A204.1 (cell line): ENCODE measurements at regions not wholly inside any gene's neighbourhood (a gene's known extent, or its start where the extent isn't known, plus 50 kb on each side); places are given as distances from the start of the nearest gene placed in this dataset.

Experiments used
- FAIRE-seq: peaks from 2 replicates; lab custom pipeline; 2012; peaks lifted over from hg19 to GRCh38; lab: Jason Lieb, UNC

GRCh38 chr9:515665-516064 is 301.0 kb downstream of the DOCK8 start:
- FAIRE-seq, result no peak

DNA sequence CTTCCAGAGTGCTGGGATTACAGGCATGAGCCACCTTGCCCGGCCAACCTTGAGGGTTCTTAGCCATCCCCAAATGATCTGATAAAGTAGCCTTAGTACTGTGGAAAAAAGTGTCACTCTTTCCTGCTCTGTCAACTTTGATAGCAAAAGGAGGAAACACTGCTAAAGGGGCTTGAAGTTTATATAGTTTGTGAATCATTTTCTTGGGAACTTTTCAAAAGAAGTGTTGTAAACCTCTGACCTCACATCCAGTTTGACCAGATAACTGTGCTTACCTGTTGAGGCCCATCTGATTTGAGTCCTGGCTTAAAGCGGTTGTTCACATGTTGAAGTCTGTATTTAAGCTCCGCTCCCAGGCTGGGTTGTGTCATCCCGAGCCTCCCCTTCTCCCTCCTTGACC is 303.3 kb downstream of the DOCK8 start:
- no peak for FAIRE-seq

- FAIRE-seq, result no peak
Measured at GRCh38 chr9:518540-518939, 303.9 kb downstream of the DOCK8 start.

DNA sequence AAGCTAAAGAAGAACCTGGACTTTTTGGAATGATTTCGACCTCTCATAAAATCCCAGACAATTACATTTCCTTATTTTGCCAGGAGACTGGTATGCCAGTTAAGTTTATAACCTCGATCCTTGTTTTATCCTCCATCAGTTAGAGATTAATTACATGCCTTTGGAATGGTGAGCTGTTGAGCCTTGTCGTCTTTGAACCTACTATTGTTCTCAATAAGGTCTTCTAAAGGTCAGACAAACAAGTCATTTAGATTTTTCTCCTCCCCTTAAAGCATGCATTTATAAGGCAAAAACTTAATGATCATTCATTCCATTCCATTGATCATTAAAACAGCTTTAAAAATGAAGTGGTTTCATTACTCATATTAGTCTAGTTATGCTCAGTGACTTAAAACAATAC is 304.9 kb downstream of the DOCK8 start:
- no peak for FAIRE-seq

- no peak for FAIRE-seq
Measured at GRCh38 chr9:520302-520701, 305.6 kb downstream of the DOCK8 start.

- no peak for FAIRE-seq
Measured at GRCh38 chr9:522190-522589, 307.5 kb downstream of the DOCK8 start.

DNA sequence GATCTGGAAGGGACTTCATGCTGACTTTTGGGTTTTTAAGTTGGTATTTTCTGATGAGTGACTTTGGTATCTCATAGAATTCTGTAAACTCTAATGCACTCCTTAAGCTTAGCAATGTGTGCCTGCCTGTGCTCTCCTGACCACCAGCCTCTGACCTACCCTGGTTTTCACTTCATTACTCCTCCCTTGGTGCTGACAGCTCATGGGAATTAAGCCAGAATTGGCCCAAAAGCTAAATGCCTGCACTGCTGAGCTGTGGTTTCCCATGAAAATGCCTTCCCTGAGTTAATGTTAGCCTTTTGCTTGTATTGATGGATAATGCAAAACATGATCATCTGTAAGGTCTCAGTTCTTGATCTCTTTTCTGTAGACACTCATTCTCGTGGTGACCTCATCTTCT is 308.0 kb downstream of the DOCK8 start:
- no peak for FAIRE-seq

- FAIRE-seq, result no peak
Measured at GRCh38 chr9:523444-523843, 308.8 kb downstream of the DOCK8 start.

DNA sequence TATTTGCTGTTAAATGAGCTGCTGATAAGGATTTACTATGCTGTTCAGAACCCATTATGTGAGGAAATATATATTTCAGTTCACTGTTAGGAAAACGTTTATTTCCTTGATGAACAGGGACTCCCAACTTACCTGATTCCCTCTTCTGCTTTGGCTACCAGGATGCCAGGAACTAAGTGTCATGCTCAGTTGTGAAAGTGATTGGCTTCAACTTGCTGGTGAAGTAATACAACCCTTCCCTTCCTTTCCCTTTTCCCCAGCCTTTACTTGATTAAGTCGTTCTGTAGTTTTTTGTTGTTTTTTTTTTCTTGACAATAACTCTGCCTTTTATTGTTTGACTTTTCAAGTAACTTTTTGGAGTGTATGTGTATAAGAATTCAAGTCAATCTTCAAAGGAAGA is 309.3 kb downstream of the DOCK8 start:
- FAIRE-seq, result no peak

- no peak for FAIRE-seq
Measured at GRCh38 chr9:526904-527591, 312.4 kb downstream of the DOCK8 start.

DNA sequence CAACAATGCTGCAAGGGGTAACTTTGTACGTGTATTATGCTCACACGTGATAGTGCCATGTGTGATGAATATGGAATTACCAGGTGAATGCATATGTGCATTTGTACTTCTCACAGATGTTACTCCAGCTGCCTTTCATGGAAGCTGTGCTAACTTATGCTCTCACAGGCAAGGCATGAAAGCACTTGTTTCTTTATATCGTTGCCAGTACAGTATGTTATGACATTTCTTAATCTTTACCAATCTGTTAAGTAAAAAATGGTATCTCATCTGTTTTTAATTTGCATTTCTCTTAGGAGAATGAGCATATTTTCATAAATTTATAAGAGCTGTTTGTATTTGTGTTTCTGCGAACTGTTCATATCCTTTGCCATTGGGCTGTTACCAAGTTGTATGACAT is 311.8 kb upstream of the DMRT1 start:
- FAIRE-seq, result no peak

DNA sequence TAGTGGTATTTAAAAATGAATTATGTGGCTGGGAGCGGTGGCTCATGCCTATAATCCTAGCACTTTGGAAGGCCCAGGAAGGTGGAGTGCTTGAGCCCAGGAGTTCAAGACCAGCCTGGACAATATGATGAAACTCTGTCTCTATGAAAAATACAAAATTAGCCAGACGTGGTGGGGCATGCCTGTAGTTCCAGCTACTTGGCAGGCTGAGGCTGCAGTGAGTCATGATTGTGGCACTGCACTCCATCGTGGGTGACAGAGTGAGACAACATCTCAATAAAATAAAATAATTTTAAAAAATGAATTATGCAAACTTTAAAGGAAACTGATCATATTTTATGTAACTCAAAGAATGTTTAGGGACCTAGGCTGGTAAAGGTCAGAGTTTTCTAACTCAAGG is 310.8 kb upstream of the DMRT1 start:
- FAIRE-seq, result no peak

DNA sequence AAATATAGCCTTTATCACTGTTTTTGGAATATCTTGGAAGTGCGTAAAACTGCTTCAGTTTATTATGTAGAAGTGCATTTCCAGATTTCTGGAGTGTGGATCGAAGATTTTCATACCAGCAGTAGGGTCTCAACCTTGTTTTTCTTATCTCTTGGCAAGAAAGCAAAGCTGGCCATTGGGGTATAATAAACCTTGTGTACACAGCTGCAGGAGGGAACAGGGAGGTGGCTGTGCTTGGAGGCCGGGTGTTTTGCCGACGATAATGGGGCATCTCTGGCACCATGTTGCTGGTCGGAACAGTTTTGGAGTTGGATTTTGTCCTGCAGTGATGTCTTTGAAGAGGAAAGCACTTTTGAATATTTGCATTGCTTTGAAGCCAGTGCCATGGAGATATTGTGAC is 308.8 kb upstream of the DMRT1 start:
- FAIRE-seq, result no peak

- no peak for FAIRE-seq
Measured at GRCh38 chr9:534886-535285, 306.6 kb upstream of the DMRT1 start.

- no peak for FAIRE-seq
Measured at GRCh38 chr9:535356-535755, 306.1 kb upstream of the DMRT1 start.

DNA sequence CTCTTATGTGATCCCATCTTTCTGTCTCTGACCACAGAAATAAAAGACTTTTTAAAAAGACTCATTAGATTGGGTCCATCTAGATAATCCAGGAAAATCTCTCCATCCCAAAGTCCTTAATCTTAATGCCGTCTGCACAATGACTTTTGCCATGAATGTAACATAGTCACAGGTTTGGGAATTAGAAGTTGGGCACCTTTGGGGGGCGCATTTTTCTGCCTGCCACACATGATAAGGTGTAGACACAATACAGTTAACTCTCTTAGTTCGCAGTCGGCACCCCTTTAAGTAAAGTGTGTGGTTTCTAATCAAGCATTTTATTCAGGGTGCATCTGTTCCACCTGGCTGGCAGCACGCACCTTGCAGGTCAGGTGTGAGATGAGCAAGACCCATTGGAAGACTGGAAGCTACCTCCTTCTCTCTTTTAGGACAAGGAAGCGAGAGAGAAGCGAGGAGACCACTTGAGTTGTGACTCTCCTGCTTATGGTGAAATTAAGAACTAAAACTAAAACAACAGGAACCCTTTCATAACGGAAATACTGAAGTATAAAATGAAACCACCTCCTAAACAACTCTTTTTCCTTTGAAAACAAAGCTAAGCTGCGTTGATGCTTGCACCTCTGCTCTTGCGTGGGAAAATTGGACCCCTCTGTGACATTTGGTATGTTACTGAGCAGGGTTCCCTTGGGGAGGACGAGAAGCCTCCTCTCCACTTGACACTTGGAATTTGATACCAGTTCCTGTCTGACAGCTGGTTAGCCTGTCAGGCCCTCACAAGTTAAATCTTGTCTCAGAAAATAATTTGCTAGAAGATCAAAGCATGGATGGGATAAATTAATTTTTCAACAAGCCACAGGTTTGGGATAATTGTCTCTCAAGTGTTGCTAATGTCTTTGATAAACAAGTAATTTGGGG is 304.6 kb upstream of the DMRT1 start:
- no peak for FAIRE-seq

GRCh38 chr9:543478-543877 is 298.0 kb upstream of the DMRT1 start:
- FAIRE-seq, result no peak

DNA sequence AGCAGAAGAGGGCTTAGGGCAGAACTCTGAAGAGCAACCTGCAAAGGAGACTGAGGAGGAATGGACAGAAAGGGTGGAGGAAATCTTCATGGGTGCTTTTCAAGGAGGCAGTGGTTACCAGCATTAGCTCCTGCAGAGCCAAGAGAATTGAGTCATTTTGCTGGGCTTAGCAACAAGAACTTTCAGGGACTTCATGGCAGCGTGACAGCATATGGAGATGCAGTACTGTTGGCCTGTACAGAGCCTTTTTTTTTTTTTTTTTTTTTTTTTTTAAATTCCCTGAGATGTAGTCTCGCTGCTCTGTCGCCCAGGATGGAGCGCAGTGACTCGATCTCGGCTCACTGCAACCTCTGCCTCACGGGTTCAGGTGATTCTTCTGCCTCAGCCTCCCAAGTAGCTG is 296.0 kb upstream of the DMRT1 start:
- FAIRE-seq, result no peak

- FAIRE-seq, result no peak
Measured at GRCh38 chr9:546235-546634, 295.3 kb upstream of the DMRT1 start.

GRCh38 chr9:546797-547223 is 294.7 kb upstream of the DMRT1 start:
- FAIRE-seq, result no peak

DNA sequence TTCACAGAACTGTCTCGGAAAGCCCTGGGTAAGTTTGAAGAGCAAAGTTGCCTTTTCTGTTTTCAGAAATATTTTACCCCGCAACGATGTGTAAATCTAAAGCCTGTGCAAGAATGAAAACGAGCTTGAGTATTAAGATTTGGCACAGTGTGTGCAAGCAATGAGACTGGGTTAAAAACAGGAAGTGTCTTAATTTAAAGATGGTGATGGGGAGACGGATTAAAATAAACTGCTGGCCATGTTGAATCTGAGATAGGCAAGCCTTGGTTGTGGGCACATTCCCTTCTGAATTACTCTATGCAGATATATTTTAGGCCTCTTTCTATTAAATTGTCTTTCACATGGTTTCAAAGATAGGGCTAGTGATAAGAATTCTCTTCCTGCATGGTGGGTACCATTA is 294.2 kb upstream of the DMRT1 start:
- FAIRE-seq, result no peak

DNA sequence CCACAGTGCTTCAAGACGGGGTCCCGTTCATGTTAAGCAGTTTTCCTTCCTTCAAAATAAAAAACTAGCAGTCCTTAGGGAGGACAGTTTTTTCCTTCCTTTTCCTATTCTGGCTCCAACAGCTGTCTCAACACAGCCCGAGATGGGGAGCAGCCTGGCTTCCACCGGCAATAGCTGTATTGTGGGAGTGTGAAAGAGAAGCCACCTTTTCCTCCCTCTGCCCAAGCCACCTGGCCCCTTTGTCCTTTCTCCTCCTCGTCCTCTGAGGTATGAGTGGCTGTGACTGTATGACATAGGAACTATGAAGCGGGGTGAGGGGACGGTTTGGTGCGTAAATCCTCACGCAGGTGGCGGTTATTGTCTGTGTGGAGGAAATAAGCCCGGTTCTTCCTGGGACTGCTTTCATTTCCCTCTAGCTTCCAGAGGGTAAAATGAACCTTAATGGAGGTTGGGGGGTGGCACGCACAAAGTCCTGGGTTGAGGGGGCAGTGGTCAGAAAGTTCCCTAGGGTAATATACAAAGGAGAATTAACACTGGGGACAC is 292.0 kb upstream of the DMRT1 start:
- FAIRE-seq, result no peak

DNA sequence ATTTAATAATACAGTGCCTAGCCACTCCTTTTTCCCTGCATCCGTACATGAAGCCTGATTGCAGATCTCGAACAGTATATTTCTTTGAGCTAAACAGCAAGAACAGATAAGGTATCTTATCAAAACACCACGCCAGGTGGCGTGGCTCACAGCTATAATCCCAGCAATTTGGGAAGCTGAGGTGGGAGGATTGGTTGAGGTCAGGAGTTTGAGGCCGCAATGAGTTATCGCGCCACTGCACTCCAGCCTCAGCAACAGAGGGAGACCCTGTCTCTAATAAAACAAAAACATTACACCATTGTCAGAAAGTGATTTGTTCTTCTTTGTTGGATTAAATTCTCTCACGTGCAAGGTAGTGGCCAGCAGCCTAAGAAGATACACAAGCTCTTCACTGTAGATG is 291.2 kb upstream of the DMRT1 start:
- no peak for FAIRE-seq
